Osteoblast (primary cell): ENCODE measurements at regions not wholly inside any gene's neighbourhood (a gene's known extent, or its start where the extent isn't known, plus 50 kb on each side); places are given as distances from the start of the nearest gene placed in this dataset.

ENCODE experiments used
- DNase-seq: peaks from one replicate; pipeline ENCODE4 v3.0.0; 2011; ENCODE audit warnings: low spot score, mixed read lengths; ENCODE audit not compliant: insufficient read length; ENCODE audit errors: missing footprints
- H2AFZ ChIP-seq: 2 replicates; pipeline ENCODE4 v1.6.0; 2011; ENCODE audit warnings: mild to moderate bottlenecking, low read length
- H3K27ac ChIP-seq: 2 replicates; pipeline ENCODE4 v1.5.1; 2011; ENCODE audit warnings: mild to moderate bottlenecking, low read depth, low read length, moderate library complexity
- H3K27me3 ChIP-seq: 2 replicates; pipeline ENCODE4 v1.6.0; 2012; ENCODE audit warnings: mild to moderate bottlenecking, control low read depth, inconsistent platforms, low read length, moderate library complexity; ENCODE audit not compliant: insufficient read depth
- H3K36me3 ChIP-seq: 2 replicates; pipeline ENCODE4 v1.5.1; 2011; ENCODE audit warnings: mild to moderate bottlenecking, low read length, control low read depth, moderate library complexity; ENCODE audit not compliant: insufficient read depth
- H3K4me1 ChIP-seq: 2 replicates; pipeline ENCODE4 v1.5.1; 2011; ENCODE audit warnings: mild to moderate bottlenecking, low read length, control low read depth, moderate library complexity; ENCODE audit not compliant: insufficient read depth
- H3K4me2 ChIP-seq: 2 replicates; pipeline ENCODE4 v1.6.0; 2011; ENCODE audit warnings: mild to moderate bottlenecking, low read length; ENCODE audit not compliant: insufficient read depth
- H3K4me3 ChIP-seq: fragments of 200-600 bp; sonication (generic); 3 replicates; pipeline ENCODE4 v1.5.1; 2012; ENCODE audit warnings: mild to moderate bottlenecking, low read length, inconsistent platforms; ENCODE audit not compliant: insufficient read depth
- H3K79me2 ChIP-seq: 2 replicates; pipeline ENCODE4 v1.6.0; 2012; ENCODE audit warnings: mild to moderate bottlenecking, low read length, control low read depth, inconsistent platforms; ENCODE audit not compliant: insufficient read depth
- H3K9me3 ChIP-seq: 2 replicates; pipeline ENCODE4 v1.5.1; 2011; ENCODE audit warnings: low read depth, low read length, control low read depth
- H4K20me1 ChIP-seq: 2 replicates; pipeline ENCODE4 v1.6.0; 2012; ENCODE audit warnings: mild to moderate bottlenecking, low read length, control low read depth; ENCODE audit not compliant: insufficient read depth
- TF ChIP-seq, protein P1 (sequence below): IDR thresholded peaks from 2 replicates; pipeline ENCODE4 v1.5.1; 2011; ENCODE audit warnings: mild to moderate bottlenecking, low read depth, low read length, moderate library complexity; ENCODE audit errors: extremely low read depth

DNA sequence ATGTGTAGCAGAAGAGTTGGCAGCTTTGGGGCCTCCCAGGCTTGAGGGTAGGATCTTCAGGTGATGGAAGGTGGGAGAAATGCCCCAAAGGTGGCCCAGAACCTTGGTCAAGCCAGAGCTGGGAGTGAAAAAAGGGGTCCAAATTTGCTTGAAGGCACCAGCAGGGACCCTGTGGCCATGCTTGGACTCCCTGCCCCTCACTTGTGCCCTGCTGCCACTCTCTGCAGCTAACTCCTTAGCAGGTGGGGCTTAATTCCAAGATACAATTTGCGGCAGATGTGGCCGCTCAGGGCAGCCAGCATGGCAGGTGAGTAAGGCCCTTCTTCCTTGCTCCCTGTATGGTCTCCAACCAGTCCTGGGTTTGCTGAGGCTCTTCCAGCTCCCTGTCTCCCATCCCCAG, 51.3 kb upstream of the ADRA1D start:
- no peak overlapping the region for H3K4me2 ChIP-seq
- no peaks in the 10 kb centered on the region for H3K36me3 ChIP-seq
- no peak overlapping the region for H2AFZ ChIP-seq
- no peak overlapping the region for H3K27ac ChIP-seq
- no peaks in the 10 kb centered on the region for H3K9me3 ChIP-seq
- no peaks in the 10 kb centered on the region for H3K79me2 ChIP-seq
- H3K4me1 ChIP-seq: peaks cover 9% of the 10 kb centered on the region
- DNase-seq: no peak
- H4K20me1 ChIP-seq: no peaks in the 10 kb centered on the region
- no peak overlapping the region for H3K4me3 ChIP-seq
- peaks cover 4% of the 10 kb centered on the region for H3K27me3 ChIP-seq
- TF ChIP-seq, protein P1, sequence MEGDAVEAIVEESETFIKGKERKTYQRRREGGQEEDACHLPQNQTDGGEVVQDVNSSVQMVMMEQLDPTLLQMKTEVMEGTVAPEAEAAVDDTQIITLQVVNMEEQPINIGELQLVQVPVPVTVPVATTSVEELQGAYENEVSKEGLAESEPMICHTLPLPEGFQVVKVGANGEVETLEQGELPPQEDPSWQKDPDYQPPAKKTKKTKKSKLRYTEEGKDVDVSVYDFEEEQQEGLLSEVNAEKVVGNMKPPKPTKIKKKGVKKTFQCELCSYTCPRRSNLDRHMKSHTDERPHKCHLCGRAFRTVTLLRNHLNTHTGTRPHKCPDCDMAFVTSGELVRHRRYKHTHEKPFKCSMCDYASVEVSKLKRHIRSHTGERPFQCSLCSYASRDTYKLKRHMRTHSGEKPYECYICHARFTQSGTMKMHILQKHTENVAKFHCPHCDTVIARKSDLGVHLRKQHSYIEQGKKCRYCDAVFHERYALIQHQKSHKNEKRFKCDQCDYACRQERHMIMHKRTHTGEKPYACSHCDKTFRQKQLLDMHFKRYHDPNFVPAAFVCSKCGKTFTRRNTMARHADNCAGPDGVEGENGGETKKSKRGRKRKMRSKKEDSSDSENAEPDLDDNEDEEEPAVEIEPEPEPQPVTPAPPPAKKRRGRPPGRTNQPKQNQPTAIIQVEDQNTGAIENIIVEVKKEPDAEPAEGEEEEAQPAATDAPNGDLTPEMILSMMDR: no peak

DNA sequence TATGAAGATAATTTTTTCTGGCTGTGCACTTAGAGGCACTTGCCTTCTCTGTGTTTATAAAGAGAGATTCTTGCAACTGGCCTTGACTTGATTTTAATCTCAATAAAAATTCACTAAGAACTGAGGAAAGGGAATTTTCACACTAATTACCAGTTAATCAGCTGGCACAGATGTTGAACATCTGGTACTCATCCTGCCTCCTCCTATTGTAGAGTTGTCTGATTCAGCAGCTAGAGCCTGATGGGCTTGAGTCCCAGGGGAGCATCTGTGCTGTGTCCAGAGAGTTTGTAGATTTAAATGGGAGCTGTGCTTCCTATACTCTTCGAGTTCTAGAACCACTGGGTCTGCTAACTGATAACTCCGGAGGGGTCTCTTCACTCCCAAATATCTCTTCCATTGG, 50.7 kb upstream of the ADRA1D start:
- no peaks in the 10 kb centered on the region for H3K36me3 ChIP-seq
- no peaks in the 10 kb centered on the region for H3K9me3 ChIP-seq
- H3K27me3 ChIP-seq: peaks cover 9% of the 10 kb centered on the region
- TF ChIP-seq, protein P1: no peak
- no peak overlapping the region for H3K4me3 ChIP-seq
- no peak overlapping the region for H3K4me2 ChIP-seq
- H2AFZ ChIP-seq: no peak overlapping the region
- no peaks in the 10 kb centered on the region for H3K79me2 ChIP-seq
- H3K4me1 ChIP-seq: peaks cover 9% of the 10 kb centered on the region
- no peak overlapping the region for H3K27ac ChIP-seq
- DNase-seq: no peak
- no peaks in the 10 kb centered on the region for H4K20me1 ChIP-seq

DNA sequence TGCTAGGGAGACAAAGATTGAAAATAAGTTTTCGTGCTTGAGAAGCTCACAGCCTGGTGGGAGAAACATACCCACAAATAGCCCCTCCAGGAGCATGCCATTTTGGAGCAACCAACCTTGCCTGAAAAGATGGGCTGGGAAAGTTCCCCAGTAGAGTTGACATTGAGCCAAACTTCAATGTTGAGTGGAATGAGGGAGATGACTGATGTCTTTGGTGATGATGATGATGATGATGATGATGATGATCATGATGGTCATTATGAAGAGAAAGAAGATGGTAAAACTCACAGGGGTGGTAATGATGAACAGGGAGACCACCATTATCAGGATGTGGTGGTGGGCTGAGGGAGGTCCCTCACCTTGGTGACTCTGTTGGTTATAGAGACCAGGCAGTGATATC, 50.1 kb upstream of the ADRA1D start:
- Histone ChIP-seq H3K4me1 (peaks cover 9% of the 10 kb centered on the region), H3K9me3 (no peaks in the 10 kb centered on the region), H3K27ac (no peak overlapping the region), H4K20me1 (no peaks in the 10 kb centered on the region), H3K4me3 (no peak overlapping the region), H3K36me3 (no peaks in the 10 kb centered on the region), H2AFZ (no peak overlapping the region), H3K4me2 (no peak overlapping the region), H3K27me3 (peaks cover 10% of the 10 kb centered on the region), H3K79me2 (no peaks in the 10 kb centered on the region)
- TF ChIP-seq, protein P1: no peak
- no peak for DNase-seq
